NCI-H2227 treated with DMSO at 0.1 percent for 48 hours (cell line): ENCODE measurements at regions not wholly inside any gene's neighbourhood (a gene's known extent, or its start where the extent isn't known, plus 50 kb on each side); places are given as distances from the start of the nearest gene placed in this dataset.

Source experiments
- DNase-seq: peaks from one replicate; lab custom pipeline; 2025; lab: John Stamatoyannopoulos, UW

DNA sequence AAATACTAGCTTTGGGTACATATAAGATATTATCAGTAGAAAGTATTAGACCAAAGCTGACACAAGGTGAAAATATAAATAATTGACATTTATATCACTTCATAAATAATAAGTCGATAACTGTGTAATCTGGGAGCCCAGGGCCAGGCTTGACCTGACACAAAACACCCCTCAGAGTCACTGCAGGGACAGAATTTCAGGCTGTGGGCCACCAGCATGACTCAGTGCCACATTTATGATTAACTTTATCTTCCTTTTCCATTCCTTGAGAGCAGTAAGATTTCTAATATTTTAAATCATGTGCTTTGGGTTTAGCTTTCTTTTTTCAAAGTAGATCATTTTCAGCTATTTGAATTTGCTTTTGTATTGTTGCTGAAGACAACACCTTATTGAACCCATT is 102.9 kb upstream of the NFE2L3 start:
- no peak for DNase-seq

DNA sequence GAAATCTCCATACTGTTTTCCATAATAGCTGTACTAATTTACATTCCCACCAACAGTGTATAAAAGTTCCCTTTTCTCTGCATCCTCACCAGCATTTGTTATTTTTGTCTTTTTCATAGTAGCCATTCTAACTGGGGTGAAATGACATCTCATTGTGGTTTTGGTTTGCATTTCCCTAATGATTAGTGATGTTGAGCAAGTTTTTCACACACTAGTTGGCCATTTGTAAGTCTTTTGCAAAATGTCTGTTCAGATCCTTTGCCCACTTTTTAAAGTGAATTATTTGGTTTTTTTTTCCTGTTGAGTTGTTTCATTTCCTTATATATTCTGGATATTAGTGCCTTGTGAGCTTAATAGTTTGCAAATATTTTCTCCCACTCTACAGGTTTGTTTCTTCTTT is 101.0 kb upstream of the NFE2L3 start:
- DNase-seq = no peak

GRCh38 chr7:26052706-26053105 is 99.3 kb upstream of the NFE2L3 start:
- no peak for DNase-seq

DNA sequence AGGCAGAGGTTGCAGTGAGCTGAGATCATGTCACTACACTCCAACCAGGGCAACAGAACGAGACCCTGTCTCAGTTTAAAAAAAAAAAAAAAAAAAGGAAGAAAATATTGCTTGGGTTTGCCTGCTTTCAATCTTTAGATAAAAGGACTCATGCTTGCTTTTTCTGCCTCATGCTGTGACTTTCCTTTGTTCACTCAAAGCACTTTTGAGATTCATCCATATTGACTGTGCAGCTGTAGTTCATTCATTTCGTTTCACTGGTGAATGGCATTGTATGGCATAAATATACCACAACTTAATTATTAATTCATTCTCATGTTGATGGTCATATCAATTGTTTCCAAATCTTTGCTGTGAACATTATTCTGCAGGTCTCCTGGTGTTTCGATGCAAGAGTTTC is 97.6 kb upstream of the NFE2L3 start:
- no peak for DNase-seq

GRCh38 chr7:26055241-26055640 is 96.8 kb upstream of the NFE2L3 start:
- no peak for DNase-seq

- DNase-seq = no peak
Observed at GRCh38 chr7:26060733-26061677, 91.0 kb upstream of the NFE2L3 start.

DNA sequence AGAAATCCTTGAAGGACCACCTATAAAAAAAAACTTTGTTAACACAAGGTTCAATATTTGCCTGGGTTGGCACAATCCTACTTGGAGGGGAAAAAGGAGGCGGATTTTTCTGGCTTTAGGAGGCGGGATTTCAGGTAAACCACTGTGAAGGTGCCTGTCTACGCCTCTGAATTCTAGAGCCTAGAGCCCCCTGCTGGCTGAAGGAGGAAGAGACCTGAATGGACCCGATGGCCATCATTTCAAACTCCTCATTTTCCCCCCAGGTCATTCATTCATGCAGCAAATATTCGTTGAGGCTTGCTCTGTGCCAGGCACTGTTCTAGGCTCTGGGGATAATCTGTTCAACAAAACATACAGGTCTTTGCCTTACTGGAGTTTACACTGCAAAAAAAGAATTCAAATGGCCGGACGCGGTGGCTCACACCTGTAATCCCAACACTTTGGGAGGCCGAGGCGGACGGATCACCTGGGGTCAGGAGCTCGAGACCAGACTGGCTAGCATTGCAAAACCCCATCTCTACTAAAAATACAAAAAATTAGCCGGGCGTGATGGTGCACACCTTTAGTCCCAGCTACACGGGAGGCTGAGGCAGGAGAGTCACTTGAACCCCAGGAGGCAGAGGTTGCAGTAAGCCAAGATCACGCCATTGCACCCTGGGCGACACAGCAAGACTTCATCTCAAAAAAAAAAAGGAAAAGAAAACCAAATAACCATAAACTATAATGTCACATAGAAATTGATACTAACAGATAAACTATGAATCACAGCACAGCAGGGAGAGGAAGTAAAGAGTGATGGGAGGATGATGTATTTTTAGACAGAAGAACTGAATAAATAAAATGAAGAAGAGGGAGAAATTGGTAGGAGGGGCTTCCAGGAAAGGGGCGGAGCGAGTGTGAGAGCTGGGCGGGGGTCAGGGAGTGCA is 90.1 kb upstream of the NFE2L3 start:
- DNase-seq = peak; percentile 79

- no peak for DNase-seq
Observed at GRCh38 chr7:26065652-26066051, 86.3 kb upstream of the NFE2L3 start.

DNA sequence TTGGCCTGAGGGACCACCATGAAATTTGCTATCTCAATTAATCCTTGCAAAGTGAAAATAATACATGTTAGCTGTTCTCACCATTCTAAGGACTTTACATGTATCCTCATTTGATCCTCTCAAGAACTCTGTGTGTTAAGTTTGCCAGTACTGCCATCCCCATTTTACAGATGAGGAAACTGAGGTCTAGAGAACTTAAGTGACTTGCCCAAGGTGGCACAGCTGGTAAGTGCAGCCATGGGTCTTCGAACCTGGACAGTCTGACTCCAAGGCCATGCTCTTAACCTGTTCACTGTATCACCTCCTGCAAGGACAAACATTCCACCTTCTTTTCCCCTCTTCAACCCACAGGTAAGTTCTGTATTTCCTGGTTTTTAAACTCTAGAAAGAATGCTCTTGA is 85.3 kb upstream of the NFE2L3 start:
- DNase-seq = no peak

DNA sequence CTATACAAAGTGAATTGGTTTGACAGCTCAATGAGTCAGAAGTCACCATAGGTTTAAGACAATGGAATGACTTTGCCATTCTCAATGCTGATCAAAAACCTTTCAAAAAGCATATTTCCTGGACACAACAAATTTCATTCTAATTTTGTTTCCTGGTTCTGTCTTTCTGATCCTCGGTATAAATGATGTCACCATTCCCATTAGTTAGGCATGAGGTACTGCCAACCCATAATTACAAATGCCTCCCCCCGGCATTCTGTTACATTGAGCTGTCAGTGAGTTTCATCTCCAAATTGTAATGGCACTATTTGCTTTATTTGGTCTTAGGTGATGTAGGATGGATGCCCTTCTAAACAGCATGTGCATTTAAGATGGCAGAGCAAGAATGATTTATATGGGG is 81.7 kb upstream of the NFE2L3 start:
- DNase-seq = peak; percentile 20

DNA sequence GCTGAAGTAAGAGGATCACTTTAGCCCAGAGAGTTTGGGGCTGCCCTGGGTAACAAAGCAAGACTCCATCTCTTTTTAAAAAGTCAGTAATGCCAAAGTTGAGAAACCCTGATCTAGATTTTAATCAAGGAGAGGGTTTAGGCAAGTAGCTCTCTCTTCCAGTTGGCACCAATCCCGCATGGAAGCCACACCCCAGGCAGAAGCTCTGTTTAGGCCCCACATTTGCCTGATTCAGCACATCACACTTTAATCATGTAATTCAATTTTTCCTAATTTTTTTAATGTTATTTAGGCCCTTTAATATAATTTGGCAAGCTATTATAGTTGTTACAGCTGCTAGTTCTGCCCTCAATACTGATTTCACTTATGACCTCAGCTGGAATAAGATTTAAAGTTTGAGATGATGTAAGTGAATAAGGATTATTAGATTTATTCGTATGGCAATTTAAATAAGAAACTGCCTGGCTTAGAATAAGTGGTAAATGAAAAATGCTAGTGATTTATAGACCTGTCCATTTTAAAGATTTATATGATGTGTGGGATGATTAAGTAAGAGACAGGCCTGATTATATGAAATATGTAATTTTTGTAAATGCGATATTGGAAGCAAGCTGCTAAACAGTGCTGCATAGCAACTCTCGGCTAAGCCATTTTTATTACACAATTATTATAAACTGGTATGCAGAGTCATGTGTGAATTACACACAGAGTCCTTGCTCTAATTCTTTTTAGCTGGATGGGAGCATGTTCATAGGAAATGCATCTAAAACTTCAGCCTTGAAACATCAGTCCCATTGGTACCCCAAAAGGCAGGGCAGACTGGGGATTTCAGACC is 80.2 kb upstream of the NFE2L3 start:
- no peak for DNase-seq

DNA sequence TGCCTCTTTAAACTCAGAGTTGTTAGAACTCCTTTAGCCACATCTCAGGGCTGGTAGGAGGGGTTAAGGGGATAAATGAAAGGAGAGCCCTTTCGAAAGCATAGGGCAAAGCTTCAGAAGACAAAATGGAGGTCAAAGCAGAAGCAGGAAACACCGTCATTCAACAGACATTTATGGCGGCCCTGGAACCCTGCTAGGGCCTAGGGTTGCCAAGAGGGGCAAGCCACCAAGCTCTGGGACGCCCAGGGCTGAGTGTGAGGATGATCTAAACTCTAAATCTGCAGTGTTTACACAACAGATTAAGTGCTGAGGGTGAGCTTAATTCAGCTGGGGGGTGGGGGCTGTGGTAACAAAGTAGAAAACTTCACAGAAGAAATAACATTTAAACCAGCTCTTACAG is 79.0 kb upstream of the NFE2L3 start:
- no peak for DNase-seq

DNA sequence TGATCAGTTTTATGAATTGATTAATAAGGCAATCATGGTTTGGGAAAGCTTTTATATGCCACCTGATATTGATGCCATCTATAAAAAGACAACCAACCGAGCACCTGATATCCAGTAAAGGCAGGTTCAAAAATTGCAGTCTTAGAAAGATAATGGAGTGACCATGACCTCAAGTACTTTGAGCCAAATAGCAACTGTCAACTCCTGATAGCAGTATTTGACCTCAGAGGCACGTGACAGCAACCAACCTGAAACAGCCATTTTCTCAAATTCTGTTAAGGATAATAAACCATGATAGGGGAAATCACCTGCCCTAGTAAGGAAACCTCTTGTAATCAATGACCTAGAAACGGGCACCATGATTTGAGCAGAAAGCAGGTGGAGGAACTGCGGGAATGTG is 77.1 kb upstream of the NFE2L3 start:
- no peak for DNase-seq

DNA sequence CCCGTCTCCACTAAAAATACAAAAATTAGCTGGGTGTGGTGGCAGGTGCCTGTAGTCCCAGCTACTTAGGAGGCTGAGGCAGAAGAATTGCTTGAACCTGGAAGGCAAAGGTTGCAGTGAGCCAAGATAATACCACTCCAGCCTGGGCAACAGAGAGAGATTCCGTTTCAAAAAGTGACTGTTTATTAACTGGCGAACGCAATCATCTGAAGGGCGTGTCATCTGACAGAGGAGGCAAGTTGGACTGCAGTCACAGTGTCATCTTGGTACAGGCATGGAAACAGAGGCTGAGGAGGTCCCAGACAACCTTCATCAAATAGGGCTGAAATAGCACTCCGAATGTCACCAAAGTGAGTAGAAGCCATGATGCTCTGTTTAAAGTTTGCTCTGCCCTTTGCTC is 75.3 kb upstream of the NFE2L3 start:
- DNase-seq = no peak

- DNase-seq = peak; percentile 70
Observed at GRCh38 chr7:26078437-26079336, 73.3 kb upstream of the NFE2L3 start.

GRCh38 chr7:26081638-26082037 is 70.4 kb upstream of the NFE2L3 start:
- no peak for DNase-seq

GRCh38 chr7:26083113-26083512 is 68.9 kb upstream of the NFE2L3 start:
- DNase-seq = no peak

DNA sequence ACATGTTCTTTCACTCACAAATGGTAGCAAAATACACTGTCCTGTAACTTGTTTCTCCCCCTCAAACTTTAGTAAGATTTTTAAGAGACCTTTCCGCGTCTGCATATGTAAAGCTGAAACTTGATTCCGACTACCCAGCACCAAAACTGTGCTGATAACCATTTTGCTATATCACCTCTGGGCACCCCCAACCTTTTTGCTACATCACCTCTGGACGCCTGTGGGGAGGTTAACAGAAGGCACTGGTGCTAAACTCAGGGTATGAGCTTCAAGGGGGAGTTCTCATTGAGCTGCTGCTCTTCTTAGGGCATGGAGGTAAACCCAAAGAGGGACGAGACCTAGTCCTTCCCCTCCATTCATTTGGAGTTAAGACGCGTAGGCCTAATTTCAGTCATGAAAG is 67.6 kb upstream of the NFE2L3 start:
- no peak for DNase-seq

- no peak for DNase-seq
Observed at GRCh38 chr7:26085771-26086170, 66.2 kb upstream of the NFE2L3 start.

DNA sequence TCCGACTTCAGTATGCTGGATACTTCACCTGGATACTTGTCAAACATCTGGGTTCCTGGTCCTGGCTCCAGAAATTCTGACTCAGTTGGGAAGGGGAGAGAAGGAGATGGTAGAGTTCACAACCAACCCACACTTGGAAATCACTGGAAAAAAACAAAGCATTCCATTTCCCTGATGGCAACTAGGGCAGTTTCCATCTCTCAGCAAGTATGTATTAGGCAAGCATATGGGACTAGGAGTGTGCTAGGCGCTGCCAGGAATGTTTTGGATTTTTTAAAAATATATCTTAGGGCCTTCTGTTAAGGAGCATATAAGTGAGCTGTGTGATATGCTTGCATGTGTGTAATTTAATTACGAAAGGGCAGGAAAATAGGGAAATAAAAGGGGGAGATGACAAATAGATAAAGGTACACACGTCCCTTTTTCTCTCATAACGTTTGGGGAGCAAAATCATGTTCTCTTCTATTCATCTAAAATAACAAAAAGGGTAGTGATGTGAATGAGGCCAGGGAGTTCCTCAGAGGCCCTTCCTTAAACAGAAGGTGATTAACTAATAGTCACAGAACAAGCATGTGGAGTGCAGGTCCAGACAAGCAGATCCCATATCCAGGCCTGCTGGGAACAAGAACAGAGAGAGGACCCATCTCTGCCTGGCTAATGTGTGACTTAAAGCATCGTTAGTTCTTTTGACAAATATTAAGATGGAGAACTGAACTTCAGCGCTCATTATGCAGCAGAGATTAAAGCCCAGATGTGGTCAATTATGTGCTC is 64.5 kb upstream of the NFE2L3 start:
- DNase-seq = no peak
